HUES6 (cell line): ENCODE measurements at regions not wholly inside any gene's neighbourhood (a gene's known extent, or its start where the extent isn't known, plus 50 kb on each side); places are given as distances from the start of the nearest gene placed in this dataset.

Source experiments
- H3K27ac ChIP-seq: 2 replicates; pipeline ENCODE4 v1.7.0; 2013; ENCODE audit warnings: low read depth, mild to moderate bottlenecking, low read length, inconsistent platforms
- H3K27me3 ChIP-seq: 2 replicates; pipeline ENCODE4 v1.6.1; 2013; ENCODE audit warnings: low read length; ENCODE audit not compliant: control insufficient read depth, insufficient read depth
- H3K36me3 ChIP-seq: 2 replicates; pipeline ENCODE4 v1.6.1; 2013; ENCODE audit warnings: low read length; ENCODE audit not compliant: control insufficient read depth, insufficient read depth
- H3K4me1 ChIP-seq: 2 replicates; pipeline ENCODE4 v1.6.1; 2013; ENCODE audit warnings: low read length; ENCODE audit not compliant: control insufficient read depth, insufficient read depth
- H3K4me3 ChIP-seq: 2 replicates; pipeline ENCODE4 v1.5.1; 2013; ENCODE audit warnings: low read depth, low read length
- H3K9ac ChIP-seq: one replicate; pipeline ENCODE4 v1.6.1; 2013; ENCODE audit warnings: mild to moderate bottlenecking, low read length
- H3K9me3 ChIP-seq: 2 replicates; pipeline ENCODE4 v1.6.1; 2013; ENCODE audit warnings: low read depth, low read length; ENCODE audit not compliant: control insufficient read depth, insufficient read depth

- Histone ChIP-seq H3K36me3 (no peaks in the 10 kb centered on the region), H3K4me3 (no peak overlapping the region), H3K27ac (no peak overlapping the region), H3K9me3 (no peaks in the 10 kb centered on the region), H3K4me1 (peaks cover 5% of the 10 kb centered on the region), H3K9ac (no peak overlapping the region), H3K27me3 (no peaks in the 10 kb centered on the region; the same call in 1 of the 2 replicates)
Observed at GRCh38 chrX:138946926-138947325, 235.4 kb upstream of the FGF13 start.

GRCh38 chrX:138945219-138945618 lies 233.7 kb upstream of the FGF13 start:
- Histone ChIP-seq H3K4me1 (peaks cover 9% of the 10 kb centered on the region), H3K36me3 (no peaks in the 10 kb centered on the region), H3K4me3 (no peak overlapping the region), H3K9me3 (no peaks in the 10 kb centered on the region), H3K9ac (no peak overlapping the region), H3K27ac (no peak overlapping the region), H3K27me3 (no peaks in the 10 kb centered on the region; the same call in 1 of the 2 replicates)

GRCh38 chrX:138939038-138939437 lies 227.5 kb upstream of the FGF13 start:
- H3K27me3 ChIP-seq: peaks cover 3% of the 10 kb centered on the region; the same call in 1 of the 2 replicates
- no peak overlapping the region for H3K9ac ChIP-seq
- H3K9me3 ChIP-seq: no peaks in the 10 kb centered on the region

GRCh38 chrX:138938003-138938402 lies 226.5 kb upstream of the FGF13 start:
- no peaks in the 10 kb centered on the region for H3K9me3 ChIP-seq
- H3K4me1 ChIP-seq: peaks cover 9% of the 10 kb centered on the region
- H3K27ac ChIP-seq: no peak overlapping the region
- H3K27me3 ChIP-seq: peaks cover 3% of the 10 kb centered on the region; the same call in 1 of the 2 replicates
- H3K4me3 ChIP-seq: no peak overlapping the region
- H3K9ac ChIP-seq: no peak overlapping the region
- no peaks in the 10 kb centered on the region for H3K36me3 ChIP-seq

More at GRCh38 chrX:138939038-138939437, 227.5 kb upstream of the FGF13 start:
- no peak overlapping the region for H3K4me3 ChIP-seq
- H3K36me3 ChIP-seq: no peaks in the 10 kb centered on the region
- peaks cover 9% of the 10 kb centered on the region for H3K4me1 ChIP-seq
- no peak overlapping the region for H3K27ac ChIP-seq

- Histone ChIP-seq H3K27ac (no peak overlapping the region), H3K36me3 (no peaks in the 10 kb centered on the region), H3K4me1 (no peaks in the 10 kb centered on the region), H3K9ac (no peak overlapping the region), H3K9me3 (no peaks in the 10 kb centered on the region), H3K27me3 (no peaks in the 10 kb centered on the region; the same call in 1 of the 2 replicates), H3K4me3 (no peak overlapping the region)
Observed at GRCh38 chrX:138931212-138931611, 219.7 kb upstream of the FGF13 start.

- no peak overlapping the region for H3K4me3 ChIP-seq
- no peaks in the 10 kb centered on the region for H3K9me3 ChIP-seq
- no peaks in the 10 kb centered on the region; the same call in 1 of the 2 replicates for H3K27me3 ChIP-seq
- H3K36me3 ChIP-seq: no peaks in the 10 kb centered on the region
- H3K9ac ChIP-seq: no peak overlapping the region
- no peak overlapping the region for H3K27ac ChIP-seq
- peaks cover under 1% of the 10 kb centered on the region; the same call in 1 of the 2 replicates for H3K4me1 ChIP-seq
Observed at GRCh38 chrX:138930583-138930945, 219.0 kb upstream of the FGF13 start.

GRCh38 chrX:138929926-138930582 lies 218.5 kb upstream of the FGF13 start:
- Histone ChIP-seq H3K27me3 (no peaks in the 10 kb centered on the region; the same call in 1 of the 2 replicates), H3K4me3 (no peak overlapping the region), H3K36me3 (no peaks in the 10 kb centered on the region), H3K9me3 (no peaks in the 10 kb centered on the region), H3K9ac (no peak overlapping the region), H3K4me1 (peaks cover 6% of the 10 kb centered on the region; the same call in 1 of the 2 replicates), H3K27ac (no peak overlapping the region)

GRCh38 chrX:138928737-138929459 lies 217.4 kb upstream of the FGF13 start:
- H3K27ac ChIP-seq: no peak overlapping the region
- no peaks in the 10 kb centered on the region for H3K36me3 ChIP-seq
- no peaks in the 10 kb centered on the region for H3K9me3 ChIP-seq
- H3K9ac ChIP-seq: no peak overlapping the region
- no peak overlapping the region for H3K4me3 ChIP-seq
- no peaks in the 10 kb centered on the region; the same call in 1 of the 2 replicates for H3K27me3 ChIP-seq
- peaks cover 7% of the 10 kb centered on the region; the same call in 1 of the 2 replicates for H3K4me1 ChIP-seq

- H3K4me1 ChIP-seq: peaks cover 7% of the 10 kb centered on the region; the same call in 1 of the 2 replicates
- no peak overlapping the region for H3K9ac ChIP-seq
- H3K4me3 ChIP-seq: no peak overlapping the region
- H3K27me3 ChIP-seq: no peaks in the 10 kb centered on the region
- H3K36me3 ChIP-seq: no peaks in the 10 kb centered on the region
- H3K27ac ChIP-seq: no peak overlapping the region
- H3K9me3 ChIP-seq: no peaks in the 10 kb centered on the region
Observed at GRCh38 chrX:138925330-138925729, 213.8 kb upstream of the FGF13 start.

- H3K36me3 ChIP-seq: no peaks in the 10 kb centered on the region
- H3K27ac ChIP-seq: no peak overlapping the region
- no peak overlapping the region for H3K9ac ChIP-seq
- H3K27me3 ChIP-seq: no peaks in the 10 kb centered on the region
- H3K9me3 ChIP-seq: no peaks in the 10 kb centered on the region
- no peak overlapping the region for H3K4me3 ChIP-seq
- H3K4me1 ChIP-seq: peaks cover 7% of the 10 kb centered on the region; the same call in 1 of the 2 replicates
Observed at GRCh38 chrX:138923805-138924204, 212.3 kb upstream of the FGF13 start.

GRCh38 chrX:138921031-138921430 lies 209.5 kb upstream of the FGF13 start:
- H3K27me3 ChIP-seq: no peaks in the 10 kb centered on the region; the same call in 1 of the 2 replicates

More at GRCh38 chrX:138921031-138921430, 209.5 kb upstream of the FGF13 start:
- H3K4me1 ChIP-seq: peaks cover 7% of the 10 kb centered on the region; the same call in 1 of the 2 replicates
- no peak overlapping the region for H3K9ac ChIP-seq
- H3K27ac ChIP-seq: no peak overlapping the region
- H3K36me3 ChIP-seq: no peaks in the 10 kb centered on the region
- no peak overlapping the region for H3K4me3 ChIP-seq
- H3K9me3 ChIP-seq: no peaks in the 10 kb centered on the region
